ENCODE measurements at regions not wholly inside any gene's neighbourhood (a gene's known extent, or its start where the extent isn't known, plus 50 kb on each side); places are given as distances from the start of the nearest gene placed in this dataset.

DNA sequence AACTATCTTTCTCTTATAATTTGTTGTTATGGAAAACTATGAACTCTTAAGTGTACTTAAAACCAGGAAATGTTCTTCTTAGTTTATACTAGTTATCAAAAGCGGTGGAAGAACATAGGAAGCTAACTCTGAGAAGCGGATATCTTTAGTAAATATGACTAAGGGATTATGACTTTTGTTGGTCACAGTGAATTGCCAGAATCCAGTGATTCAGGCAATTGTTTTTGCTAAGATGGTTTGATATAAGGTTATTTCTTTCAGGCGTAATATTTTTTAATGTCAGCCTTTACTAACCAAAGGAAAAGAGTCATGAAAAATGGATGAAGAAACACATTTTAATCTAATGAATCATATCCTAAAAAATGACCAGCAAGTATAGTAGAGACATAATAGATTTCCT lies 473.5 kb downstream of the FOXG1 start:
- no peak for TF ChIP-seq EZH2 (IDR thresholded peaks at IDR 0.05; ENCODE audit: low read depth, low read length, severe bottlenecking)
- TF ChIP-seq CTCF (IDR thresholded peaks at IDR 0.05; ENCODE audit: control extremely low read depth in 1 of 3, insufficient read depth in 1 of 3, low read depth in 1 of 3, low read length in 3 of 3): no peak
- no peak for TF ChIP-seq JUN (IDR thresholded peaks at IDR 0.05; ENCODE audit: low read depth, low read length)
- no peak for TF ChIP-seq POLR2A (IDR thresholded peaks at IDR 0.05; ENCODE audit: control extremely low read depth in 1 of 2, low read depth in 2 of 2, low read length in 2 of 2)
- no peak for TF ChIP-seq TEAD4 (IDR thresholded peaks at IDR 0.05; ENCODE audit: low read depth, low read length)
- TF ChIP-seq EP300 (IDR thresholded peaks at IDR 0.05; ENCODE audit: borderline replicate concordance in 1 of 2, low read depth in 2 of 2, low read length in 2 of 2): no peak
- TF ChIP-seq CHD2 (IDR thresholded peaks at IDR 0.05; ENCODE audit: low read length): no peak
